ENCODE measurements at regions not wholly inside any gene's neighbourhood (a gene's known extent, or its start where the extent isn't known, plus 50 kb on each side); places are given as distances from the start of the nearest gene placed in this dataset.

GRCh38 chr13:33763021-33763420 lies 54.9 kb upstream of the RFC3 start:
- H3K4me3 ChIP-seq (replicated peaks; ENCODE audit: low read depth, low read length) = no peak overlapping the region
- no peak for DNase-seq (ENCODE audit: extremely low read depth, low read depth)
- TF ChIP-seq, protein P1, sequence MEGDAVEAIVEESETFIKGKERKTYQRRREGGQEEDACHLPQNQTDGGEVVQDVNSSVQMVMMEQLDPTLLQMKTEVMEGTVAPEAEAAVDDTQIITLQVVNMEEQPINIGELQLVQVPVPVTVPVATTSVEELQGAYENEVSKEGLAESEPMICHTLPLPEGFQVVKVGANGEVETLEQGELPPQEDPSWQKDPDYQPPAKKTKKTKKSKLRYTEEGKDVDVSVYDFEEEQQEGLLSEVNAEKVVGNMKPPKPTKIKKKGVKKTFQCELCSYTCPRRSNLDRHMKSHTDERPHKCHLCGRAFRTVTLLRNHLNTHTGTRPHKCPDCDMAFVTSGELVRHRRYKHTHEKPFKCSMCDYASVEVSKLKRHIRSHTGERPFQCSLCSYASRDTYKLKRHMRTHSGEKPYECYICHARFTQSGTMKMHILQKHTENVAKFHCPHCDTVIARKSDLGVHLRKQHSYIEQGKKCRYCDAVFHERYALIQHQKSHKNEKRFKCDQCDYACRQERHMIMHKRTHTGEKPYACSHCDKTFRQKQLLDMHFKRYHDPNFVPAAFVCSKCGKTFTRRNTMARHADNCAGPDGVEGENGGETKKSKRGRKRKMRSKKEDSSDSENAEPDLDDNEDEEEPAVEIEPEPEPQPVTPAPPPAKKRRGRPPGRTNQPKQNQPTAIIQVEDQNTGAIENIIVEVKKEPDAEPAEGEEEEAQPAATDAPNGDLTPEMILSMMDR (IDR thresholded peaks at IDR 0.05; ENCODE audit: low read depth, low read length, missing control alignments) = no peak

DNA sequence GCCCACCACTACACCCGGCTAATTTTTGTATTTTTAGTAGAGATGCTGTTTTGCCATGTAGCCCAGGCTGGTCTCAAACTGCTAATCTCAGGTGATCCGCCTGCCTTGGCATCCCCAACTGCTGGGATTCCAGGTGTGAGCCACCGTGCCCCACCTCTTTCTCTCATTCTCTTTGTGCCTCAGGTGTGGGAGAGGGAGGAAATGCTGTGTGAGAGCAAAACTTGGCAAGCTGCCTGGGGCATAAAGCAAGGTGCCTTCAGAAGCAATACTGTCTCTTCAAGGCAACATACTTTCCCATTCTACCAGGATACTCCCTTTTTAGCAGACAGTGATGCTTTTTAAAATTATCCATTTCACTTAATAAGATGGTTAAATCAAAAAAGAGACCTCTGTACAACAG lies 53.2 kb upstream of the RFC3 start:
- TF ChIP-seq, protein P1 (IDR thresholded peaks at IDR 0.05; ENCODE audit: low read depth, low read length, missing control alignments) = no peak
- no peak overlapping the region for H3K4me3 ChIP-seq (replicated peaks; ENCODE audit: low read depth, low read length)
- no peak for DNase-seq (ENCODE audit: extremely low read depth, low read depth)

DNA sequence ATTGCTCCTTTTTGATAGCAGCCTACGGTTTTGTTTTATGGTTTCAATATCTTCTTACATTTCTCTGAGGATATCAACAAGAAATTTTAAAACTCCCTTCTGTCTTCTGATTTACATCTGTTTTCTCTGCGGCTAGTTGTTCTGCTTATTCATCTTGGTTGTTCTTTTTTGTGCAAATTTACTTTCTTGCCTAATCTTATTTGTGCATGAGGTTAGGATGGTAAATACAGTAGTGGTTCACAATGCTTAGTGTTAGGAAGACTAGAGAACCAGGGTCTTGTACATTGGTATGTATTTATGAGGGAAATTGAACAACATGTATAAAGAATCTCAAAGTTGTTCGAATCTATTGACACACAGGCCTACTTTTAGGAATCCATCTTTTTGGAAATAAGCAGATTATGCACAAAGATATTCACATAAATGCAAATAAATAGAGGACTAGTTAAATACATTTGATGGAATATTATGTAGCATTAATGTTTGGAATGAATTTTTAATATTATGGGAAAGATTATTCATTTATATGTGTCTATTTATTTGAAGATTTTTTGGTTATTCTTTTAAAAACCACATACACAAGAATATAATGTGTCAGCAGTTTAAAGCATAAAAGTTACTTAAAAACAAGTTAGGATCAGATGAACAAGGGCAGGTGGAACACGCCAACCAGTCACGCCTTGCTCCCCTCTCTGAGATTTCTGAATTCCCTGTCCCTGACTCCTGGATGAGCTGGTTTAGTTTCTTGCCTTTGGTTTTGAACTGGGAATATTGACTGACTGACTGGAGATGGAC lies 51.4 kb upstream of the RFC3 start:
- no peak overlapping the region for H3K4me3 ChIP-seq (replicated peaks; ENCODE audit: low read depth, low read length)
- no peak for DNase-seq (ENCODE audit: extremely low read depth, low read depth)
- TF ChIP-seq, protein P1 (IDR thresholded peaks at IDR 0.05; ENCODE audit: low read depth, low read length, missing control alignments) = no peak

DNA sequence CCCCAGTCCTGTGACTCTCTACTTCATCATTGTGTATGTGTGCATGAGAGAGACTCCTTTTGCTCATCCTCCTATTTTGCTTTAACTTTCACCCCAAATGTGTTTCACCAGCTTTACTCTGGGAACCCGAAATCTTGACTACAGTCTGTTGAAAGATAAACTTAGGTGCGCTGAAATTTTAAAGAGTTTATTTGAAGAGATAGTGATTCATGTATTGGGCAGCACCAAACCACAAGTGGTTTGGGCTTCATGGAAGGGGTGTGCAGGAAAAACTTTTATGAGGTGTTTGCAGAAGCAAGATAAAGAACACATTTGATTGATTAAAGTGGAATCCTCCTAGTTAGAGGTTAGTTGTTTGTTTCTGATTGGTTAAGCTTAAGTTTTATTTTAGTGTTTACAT lies 50.8 kb upstream of the RFC3 start:
- no peak for DNase-seq (ENCODE audit: extremely low read depth, low read depth)
- TF ChIP-seq, protein P1 (IDR thresholded peaks at IDR 0.05; ENCODE audit: low read depth, low read length, missing control alignments) = no peak
- no peak overlapping the region for H3K4me3 ChIP-seq (replicated peaks; ENCODE audit: low read depth, low read length)

All from HFF-Myc (cell line).